PFSK-1 (cell line): ENCODE measurements at regions not wholly inside any gene's neighbourhood (a gene's known extent, or its start where the extent isn't known, plus 50 kb on each side); places are given as distances from the start of the nearest gene placed in this dataset.

Experiments used
- POLR2AphosphoS5 ChIP-seq: IDR thresholded peaks from 2 replicates; pipeline ENCODE4 v1.6.1; 2012; ENCODE audit warnings: low read depth, mild to moderate bottlenecking, control low read depth, low read length, moderate library complexity
- REST ChIP-seq, 2 experiments: IDR thresholded peaks; 2 replicates each; pipeline versions ENCODE4 v1.6.1 to v1.8.0; 2011 to 2012; ENCODE audit warnings: low read depth in 2 of 2, low read length in 2 of 2, control low read depth in 1 of 2, inconsistent platforms in 1 of 2, mild to moderate bottlenecking in 1 of 2, moderate library complexity in 1 of 2; ENCODE audit not compliant: insufficient read depth in 1 of 2
- SIN3A ChIP-seq: IDR thresholded peaks from 2 replicates; pipeline ENCODE4 v1.6.1; 2012; ENCODE audit warnings: mild to moderate bottlenecking, low read length, moderate library complexity, borderline replicate concordance; ENCODE audit not compliant: insufficient read depth
- TAF1 ChIP-seq: IDR thresholded peaks from 2 replicates; pipeline ENCODE4 v1.6.1; 2012; ENCODE audit warnings: low read length, control low read depth, borderline replicate concordance; ENCODE audit not compliant: insufficient read depth

GRCh38 chr1:190908691-190909090 is 431.0 kb upstream of the BRINP3 start:
- no peak for TF ChIP-seq POLR2AphosphoS5
- TF ChIP-seq SIN3A, result no peak
- no peak for TF ChIP-seq REST (IDR thresholded peaks at IDR 0.05; ENCODE audit: insufficient read depth in 1 of 2, low read depth in 2 of 2, low read length in 2 of 2)
- no peak for TF ChIP-seq TAF1
